DND-41 (cell line): ENCODE measurements at regions not wholly inside any gene's neighbourhood (a gene's known extent, or its start where the extent isn't known, plus 50 kb on each side); places are given as distances from the start of the nearest gene placed in this dataset.

ENCODE experiments used
- ATAC-seq: fragments of 200-7000 bp; cut with Tn5 transposase; 3 replicates; pipeline ENCODE4 v1.9.1; 2021; ENCODE audit warnings: low read depth; ENCODE audit not compliant: insufficient read depth
- DNase-seq: peaks from one replicate; pipeline ENCODE4 v3.0.0-alpha.2; 2020
- H2AFZ ChIP-seq: 2 replicates; pipeline ENCODE4 v1.6.0; 2012; ENCODE audit warnings: low read depth, low read length
- H3K27ac ChIP-seq: 2 replicates; pipeline ENCODE4 v1.5.1; 2012; ENCODE audit warnings: low read length, inconsistent platforms
- H3K27me3 ChIP-seq: fragments of 200-600 bp; sonication (generic); 2 replicates; pipeline ENCODE4 v1.6.0; 2012; ENCODE audit warnings: low read length, mild to moderate bottlenecking, inconsistent platforms; ENCODE audit not compliant: insufficient read depth, poor library complexity
- H3K36me3 ChIP-seq: 2 replicates; pipeline ENCODE4 v1.5.1; 2012; ENCODE audit warnings: low read length, inconsistent platforms; ENCODE audit not compliant: insufficient read depth
- H3K4me1 ChIP-seq: 2 replicates; pipeline ENCODE4 v1.5.1; 2012; ENCODE audit warnings: mild to moderate bottlenecking, low read length; ENCODE audit not compliant: insufficient read depth
- H3K4me2 ChIP-seq: 2 replicates; pipeline ENCODE4 v1.6.0; 2012; ENCODE audit warnings: mild to moderate bottlenecking, moderate library complexity, low read length, inconsistent platforms; ENCODE audit not compliant: insufficient read depth
- H3K4me3 ChIP-seq, 2 experiments: fragments of 200-600 bp in 1 of 2; shearing (Covaris generic) in 1 of 2; 2 replicates each; pipeline ENCODE4 v1.5.1; 2012 to 2016; ENCODE audit warnings: inconsistent platforms in 2 of 2, low read length in 2 of 2, mild to moderate bottlenecking in 2 of 2, low read depth in 1 of 2, moderate library complexity in 1 of 2
- H3K79me2 ChIP-seq: 2 replicates; pipeline ENCODE4 v1.6.0; 2012; ENCODE audit warnings: low read length, inconsistent platforms; ENCODE audit not compliant: insufficient read depth
- H3K9ac ChIP-seq: 2 replicates; pipeline ENCODE4 v1.6.0; 2012; ENCODE audit warnings: low read depth, mild to moderate bottlenecking, inconsistent platforms, low read length, moderate library complexity
- H3K9me3 ChIP-seq: 2 replicates; pipeline ENCODE4 v1.5.1; 2012; ENCODE audit warnings: low read length, moderate library complexity, mild to moderate bottlenecking, inconsistent platforms; ENCODE audit not compliant: insufficient read depth, severe bottlenecking
- H4K20me1 ChIP-seq: 2 replicates; pipeline ENCODE4 v1.6.0; 2012; ENCODE audit warnings: low read length; ENCODE audit not compliant: insufficient read depth
- EZH2 ChIP-seq: IDR thresholded peaks from 3 replicates; pipeline ENCODE4 v1.6.1; 2012; ENCODE audit warnings: borderline replicate concordance, low read depth, mild to moderate bottlenecking, moderate library complexity, low read length, inconsistent platforms; ENCODE audit not compliant: severe bottlenecking
- TF ChIP-seq, protein P1 (sequence below): IDR thresholded peaks from 2 replicates; pipeline ENCODE4 v1.5.1; 2012; ENCODE audit warnings: borderline replicate concordance, low read length, moderate library complexity, mild to moderate bottlenecking; ENCODE audit not compliant: poor library complexity, severe bottlenecking; ENCODE audit errors: extremely low read depth

DNA sequence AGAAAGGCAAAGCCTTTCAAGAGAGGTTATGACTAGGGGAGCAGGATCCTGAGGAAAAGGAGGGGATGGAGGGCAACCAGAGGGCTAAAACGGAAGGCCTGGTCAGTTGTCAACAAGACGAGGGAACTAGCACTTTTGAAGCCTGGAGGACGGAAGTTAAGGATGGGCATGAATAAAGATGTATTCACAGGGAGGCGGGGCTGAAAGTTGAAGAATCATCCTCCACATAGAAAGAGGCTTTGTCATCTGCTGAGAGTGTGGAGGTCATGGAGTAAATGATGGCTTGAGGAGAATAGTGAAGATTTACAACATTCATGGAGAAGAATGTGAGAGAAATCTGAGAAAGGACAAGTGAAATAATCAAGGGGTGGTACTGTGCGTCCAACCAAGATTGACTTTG lies 137.5 kb downstream of the MAGEB17 start:
- no peak for ATAC-seq
- TF ChIP-seq EZH2 = no peak
- TF ChIP-seq, protein P1, sequence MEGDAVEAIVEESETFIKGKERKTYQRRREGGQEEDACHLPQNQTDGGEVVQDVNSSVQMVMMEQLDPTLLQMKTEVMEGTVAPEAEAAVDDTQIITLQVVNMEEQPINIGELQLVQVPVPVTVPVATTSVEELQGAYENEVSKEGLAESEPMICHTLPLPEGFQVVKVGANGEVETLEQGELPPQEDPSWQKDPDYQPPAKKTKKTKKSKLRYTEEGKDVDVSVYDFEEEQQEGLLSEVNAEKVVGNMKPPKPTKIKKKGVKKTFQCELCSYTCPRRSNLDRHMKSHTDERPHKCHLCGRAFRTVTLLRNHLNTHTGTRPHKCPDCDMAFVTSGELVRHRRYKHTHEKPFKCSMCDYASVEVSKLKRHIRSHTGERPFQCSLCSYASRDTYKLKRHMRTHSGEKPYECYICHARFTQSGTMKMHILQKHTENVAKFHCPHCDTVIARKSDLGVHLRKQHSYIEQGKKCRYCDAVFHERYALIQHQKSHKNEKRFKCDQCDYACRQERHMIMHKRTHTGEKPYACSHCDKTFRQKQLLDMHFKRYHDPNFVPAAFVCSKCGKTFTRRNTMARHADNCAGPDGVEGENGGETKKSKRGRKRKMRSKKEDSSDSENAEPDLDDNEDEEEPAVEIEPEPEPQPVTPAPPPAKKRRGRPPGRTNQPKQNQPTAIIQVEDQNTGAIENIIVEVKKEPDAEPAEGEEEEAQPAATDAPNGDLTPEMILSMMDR = no peak
- H3K9ac ChIP-seq = no peak overlapping the region

DNA sequence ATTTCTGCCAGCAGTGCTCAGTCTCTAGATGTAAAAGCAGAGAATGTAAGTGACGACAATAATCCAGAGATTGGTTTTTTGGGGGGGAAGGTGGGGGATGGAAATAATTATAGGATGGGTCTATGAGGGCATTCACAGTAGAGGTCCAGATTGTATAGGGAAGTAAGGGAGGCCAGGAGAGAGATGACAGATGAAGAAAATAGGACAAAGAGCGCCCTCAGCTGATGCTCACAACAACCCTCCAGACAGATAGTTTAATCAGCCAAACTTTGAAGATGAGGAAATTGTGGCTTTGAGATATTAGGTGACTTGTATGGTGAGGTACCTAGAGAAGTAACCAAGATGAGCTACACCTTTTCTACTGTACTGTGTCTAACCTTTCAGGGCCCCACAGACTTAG lies 137.9 kb downstream of the MAGEB17 start:
- no peaks in the 10 kb centered on the region for H3K4me1 ChIP-seq
- no peaks in the 10 kb centered on the region for H3K9me3 ChIP-seq
- no peaks in the 10 kb centered on the region for H3K79me2 ChIP-seq
- H2AFZ ChIP-seq = no peak overlapping the region
- no peak overlapping the region for H3K27ac ChIP-seq
- ATAC-seq = no peak
- no peaks in the 10 kb centered on the region for H3K36me3 ChIP-seq
- no peak overlapping the region for H3K9ac ChIP-seq
- TF ChIP-seq, protein P1 = no peak
- TF ChIP-seq EZH2 = no peak
- DNase-seq = no peak
- H3K27me3 ChIP-seq = no peaks in the 10 kb centered on the region
- no peaks in the 10 kb centered on the region for H4K20me1 ChIP-seq
- no peak overlapping the region for H3K4me2 ChIP-seq
- H3K4me3 ChIP-seq = no peak overlapping the region

More for the DNA sequence above, 137.5 kb downstream of the MAGEB17 start:
- no peak overlapping the region for H3K27ac ChIP-seq
- no peaks in the 10 kb centered on the region for H3K27me3 ChIP-seq
- no peaks in the 10 kb centered on the region for H4K20me1 ChIP-seq
- DNase-seq = no peak
- H3K4me2 ChIP-seq = no peak overlapping the region
- no peak overlapping the region for H2AFZ ChIP-seq
- H3K36me3 ChIP-seq = no peaks in the 10 kb centered on the region
- H3K4me1 ChIP-seq = no peaks in the 10 kb centered on the region
- no peak overlapping the region for H3K4me3 ChIP-seq
- H3K79me2 ChIP-seq = no peaks in the 10 kb centered on the region
- H3K9me3 ChIP-seq = no peaks in the 10 kb centered on the region

DNA sequence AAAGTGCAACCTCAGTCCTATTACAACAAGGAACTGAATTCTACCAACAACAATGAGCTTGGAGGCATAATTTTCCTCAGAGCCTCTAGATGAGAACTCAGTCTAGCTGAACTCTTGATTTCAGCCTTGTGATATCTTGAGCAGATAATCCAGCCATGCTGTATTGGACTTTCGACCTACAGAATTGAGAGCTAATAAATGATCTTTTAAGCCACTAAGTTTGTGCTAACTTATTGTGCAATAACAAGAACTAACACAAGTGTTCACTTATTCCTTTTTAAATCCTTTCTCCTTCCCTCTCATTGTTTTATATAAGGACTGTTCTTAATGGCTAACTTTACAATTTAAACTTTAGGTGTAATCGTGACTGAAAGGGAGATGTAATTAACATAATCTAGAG lies 140.7 kb downstream of the MAGEB17 start:
- no peaks in the 10 kb centered on the region for H3K9me3 ChIP-seq
- H3K9ac ChIP-seq = no peak overlapping the region
- no peak for ATAC-seq
- H3K4me1 ChIP-seq = no peaks in the 10 kb centered on the region
- H3K79me2 ChIP-seq = no peaks in the 10 kb centered on the region
- no peaks in the 10 kb centered on the region for H4K20me1 ChIP-seq
- no peak overlapping the region for H3K4me2 ChIP-seq
- TF ChIP-seq, protein P1 = no peak
- TF ChIP-seq EZH2 = no peak
- no peak overlapping the region for H3K4me3 ChIP-seq
- no peaks in the 10 kb centered on the region for H3K27me3 ChIP-seq
- DNase-seq = no peak
- no peak overlapping the region for H2AFZ ChIP-seq
- H3K27ac ChIP-seq = no peak overlapping the region
- no peaks in the 10 kb centered on the region for H3K36me3 ChIP-seq

DNA sequence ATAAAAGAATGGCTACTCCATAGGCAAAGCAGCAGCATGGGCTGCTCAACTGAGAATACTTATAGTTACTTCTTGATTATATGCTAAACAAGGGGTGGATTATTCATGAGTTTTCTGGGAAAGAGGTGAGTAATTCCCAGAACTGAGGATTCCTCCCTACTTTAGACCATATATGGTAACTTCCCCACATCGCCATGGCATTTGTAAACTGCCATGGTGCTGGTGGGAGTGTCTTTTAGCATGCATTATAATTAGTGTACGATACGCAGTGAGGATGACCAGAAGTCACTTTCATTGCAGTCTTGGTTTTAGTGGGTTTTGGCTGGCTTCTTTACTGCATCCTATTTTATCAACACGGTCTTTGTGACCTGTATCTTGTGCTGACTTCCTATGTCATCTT lies 141.5 kb downstream of the MAGEB17 start:
- Histone ChIP-seq H3K79me2 (no peaks in the 10 kb centered on the region), H3K4me2 (no peak overlapping the region), H3K9me3 (no peaks in the 10 kb centered on the region), H3K36me3 (no peaks in the 10 kb centered on the region), H3K27me3 (no peaks in the 10 kb centered on the region), H3K4me1 (no peaks in the 10 kb centered on the region), H3K27ac (no peak overlapping the region), H3K4me3 (no peak overlapping the region), H3K9ac (no peak overlapping the region), H2AFZ (no peak overlapping the region), H4K20me1 (no peaks in the 10 kb centered on the region)
- no peak for ATAC-seq
- TF ChIP-seq, protein P1 = no peak
- no peak for TF ChIP-seq EZH2
- no peak for DNase-seq
